Adrenal gland (tissue), 5 donors: ENCODE measurements at regions not wholly inside any gene's neighbourhood (a gene's known extent, or its start where the extent isn't known, plus 50 kb on each side); places are given as distances from the start of the nearest gene placed in this dataset.

Source experiments
- POLR2A ChIP-seq, 2 donors: fragments of 450-650 bp; IDR thresholded peaks; one replicate each; pipeline ENCODE4 v1.6.1; 2017; ENCODE audit warnings: antibody characterized with exemption in 2 of 2, mild to moderate bottlenecking in 2 of 2, moderate library complexity in 1 of 2
- TF ChIP-seq, protein P1 (sequence below), 6 experiments: fragments of 450-650 bp in 4 of 6; fragments of 200-600 bp in 2 of 6; sonication (generic) in 1 of 6; IDR thresholded peaks; 1 replicate in 5 of 6; 2 replicates in 1 of 6; pipeline versions ENCODE4 v1.5.1 to v1.8.0; 2016 to 2021; ENCODE audit warnings: antibody characterized with exemption in 6 of 6, mild to moderate bottlenecking in 2 of 6, moderate library complexity in 1 of 6
- donor health status: DM: no; HTN: no; CAD: no.

GRCh38 chr16:64498363-64498762, 623.5 kb downstream of the CDH11 start:
- TF ChIP-seq, protein P1, sequence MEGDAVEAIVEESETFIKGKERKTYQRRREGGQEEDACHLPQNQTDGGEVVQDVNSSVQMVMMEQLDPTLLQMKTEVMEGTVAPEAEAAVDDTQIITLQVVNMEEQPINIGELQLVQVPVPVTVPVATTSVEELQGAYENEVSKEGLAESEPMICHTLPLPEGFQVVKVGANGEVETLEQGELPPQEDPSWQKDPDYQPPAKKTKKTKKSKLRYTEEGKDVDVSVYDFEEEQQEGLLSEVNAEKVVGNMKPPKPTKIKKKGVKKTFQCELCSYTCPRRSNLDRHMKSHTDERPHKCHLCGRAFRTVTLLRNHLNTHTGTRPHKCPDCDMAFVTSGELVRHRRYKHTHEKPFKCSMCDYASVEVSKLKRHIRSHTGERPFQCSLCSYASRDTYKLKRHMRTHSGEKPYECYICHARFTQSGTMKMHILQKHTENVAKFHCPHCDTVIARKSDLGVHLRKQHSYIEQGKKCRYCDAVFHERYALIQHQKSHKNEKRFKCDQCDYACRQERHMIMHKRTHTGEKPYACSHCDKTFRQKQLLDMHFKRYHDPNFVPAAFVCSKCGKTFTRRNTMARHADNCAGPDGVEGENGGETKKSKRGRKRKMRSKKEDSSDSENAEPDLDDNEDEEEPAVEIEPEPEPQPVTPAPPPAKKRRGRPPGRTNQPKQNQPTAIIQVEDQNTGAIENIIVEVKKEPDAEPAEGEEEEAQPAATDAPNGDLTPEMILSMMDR (IDR thresholded peaks at IDR 0.05) = no peak
- no peak for TF ChIP-seq POLR2A (IDR thresholded peaks at IDR 0.05)
